ENCODE measurements at regions not wholly inside any gene's neighbourhood (a gene's known extent, or its start where the extent isn't known, plus 50 kb on each side); places are given as distances from the start of the nearest gene placed in this dataset.

- Histone ChIP-seq H3K36me3 (ENCODE audit: low read depth) (no peaks in the 10 kb centered on the region), H3K27ac (ENCODE audit: poor library complexity, severe bottlenecking) (no peak overlapping the region), H3K27me3 (ENCODE audit: insufficient read depth, poor library complexity, severe bottlenecking) (no peaks in the 10 kb centered on the region), H3K9me3 (ENCODE audit: severe bottlenecking) (no peaks in the 10 kb centered on the region), H3K4me3 (ENCODE audit: severe bottlenecking) (no peak overlapping the region), H3K4me1 (ENCODE audit: insufficient read depth, poor library complexity, severe bottlenecking) (no peaks in the 10 kb centered on the region)
- TF ChIP-seq CTCF (IDR thresholded peaks at IDR 0.05; ENCODE audit: poor library complexity, severe bottlenecking): no peak
- no peak for DNase-seq (ENCODE audit: low spot score)
- no peak for ATAC-seq (ENCODE audit: low read depth)
Measured at GRCh38 chr2:81996332-81996731, 1691.8 kb upstream of the LRRTM1 start.

- Histone ChIP-seq H3K9me3 (ENCODE audit: severe bottlenecking) (no peaks in the 10 kb centered on the region), H3K4me1 (ENCODE audit: insufficient read depth, poor library complexity, severe bottlenecking) (no peaks in the 10 kb centered on the region), H3K27me3 (ENCODE audit: insufficient read depth, poor library complexity, severe bottlenecking) (no peaks in the 10 kb centered on the region), H3K4me3 (ENCODE audit: severe bottlenecking) (no peak overlapping the region), H3K36me3 (ENCODE audit: low read depth) (no peaks in the 10 kb centered on the region), H3K27ac (ENCODE audit: poor library complexity, severe bottlenecking) (no peak overlapping the region)
- TF ChIP-seq CTCF (IDR thresholded peaks at IDR 0.05; ENCODE audit: poor library complexity, severe bottlenecking): no peak
- DNase-seq (ENCODE audit: low spot score) (no peak), ATAC-seq (ENCODE audit: low read depth) (no peak)
Measured at GRCh38 chr2:81991282-81991681, 1686.7 kb upstream of the LRRTM1 start.

- H3K4me1 ChIP-seq (ENCODE audit: insufficient read depth, poor library complexity, severe bottlenecking): no peaks in the 10 kb centered on the region
- no peak for TF ChIP-seq CTCF (IDR thresholded peaks at IDR 0.05; ENCODE audit: poor library complexity, severe bottlenecking)
- no peaks in the 10 kb centered on the region for H3K9me3 ChIP-seq (ENCODE audit: severe bottlenecking)
- no peak overlapping the region for H3K4me3 ChIP-seq (ENCODE audit: severe bottlenecking)
- no peak for DNase-seq (ENCODE audit: low spot score)
- no peak overlapping the region for H3K27ac ChIP-seq (ENCODE audit: poor library complexity, severe bottlenecking)
- ATAC-seq (ENCODE audit: low read depth): no peak
- H3K36me3 ChIP-seq (ENCODE audit: low read depth): no peaks in the 10 kb centered on the region
- H3K27me3 ChIP-seq (ENCODE audit: insufficient read depth, poor library complexity, severe bottlenecking): no peaks in the 10 kb centered on the region
Measured at GRCh38 chr2:81987370-81987769, 1682.8 kb upstream of the LRRTM1 start.

- ATAC-seq (ENCODE audit: low read depth) (no peak), DNase-seq (ENCODE audit: low spot score) (no peak)
- Histone ChIP-seq H3K36me3 (ENCODE audit: low read depth) (no peaks in the 10 kb centered on the region), H3K4me3 (ENCODE audit: severe bottlenecking) (no peak overlapping the region), H3K4me1 (ENCODE audit: insufficient read depth, poor library complexity, severe bottlenecking) (no peaks in the 10 kb centered on the region), H3K27me3 (ENCODE audit: insufficient read depth, poor library complexity, severe bottlenecking) (no peaks in the 10 kb centered on the region), H3K9me3 (ENCODE audit: severe bottlenecking) (no peaks in the 10 kb centered on the region), H3K27ac (ENCODE audit: poor library complexity, severe bottlenecking) (no peak overlapping the region)
- TF ChIP-seq CTCF (IDR thresholded peaks at IDR 0.05; ENCODE audit: poor library complexity, severe bottlenecking): no peak
Measured at GRCh38 chr2:81984969-81985637, 1680.6 kb upstream of the LRRTM1 start.

GRCh38 chr2:81981585-81981984 is 1677.0 kb upstream of the LRRTM1 start:
- DNase-seq (ENCODE audit: low spot score) (no peak), ATAC-seq (ENCODE audit: low read depth) (no peak)
- no peak for TF ChIP-seq CTCF (IDR thresholded peaks at IDR 0.05; ENCODE audit: poor library complexity, severe bottlenecking)
- Histone ChIP-seq H3K4me1 (ENCODE audit: insufficient read depth, poor library complexity, severe bottlenecking) (no peaks in the 10 kb centered on the region), H3K4me3 (ENCODE audit: severe bottlenecking) (no peak overlapping the region), H3K27ac (ENCODE audit: poor library complexity, severe bottlenecking) (no peak overlapping the region), H3K27me3 (ENCODE audit: insufficient read depth, poor library complexity, severe bottlenecking) (no peaks in the 10 kb centered on the region), H3K36me3 (ENCODE audit: low read depth) (no peaks in the 10 kb centered on the region), H3K9me3 (ENCODE audit: severe bottlenecking) (no peaks in the 10 kb centered on the region)

Measured in RWPE2 (cell line).